TTC549 (cell line): ENCODE measurements at regions not wholly inside any gene's neighbourhood (a gene's known extent, or its start where the extent isn't known, plus 50 kb on each side); places are given as distances from the start of the nearest gene placed in this dataset.
A peak's percentile ranks its signal among the peaks of the same experiment; 100 is the strongest.
"Not testable (repeated sequence)": the region's sequence is repeated elsewhere in the genome, so short reads cannot be mapped to it uniquely, and the experiment has no call there.

Experiments
- FAIRE-seq: peaks from 2 replicates; lab custom pipeline; 2012; peaks lifted over from hg19 to GRCh38; lab: Jason Lieb, UNC

DNA sequence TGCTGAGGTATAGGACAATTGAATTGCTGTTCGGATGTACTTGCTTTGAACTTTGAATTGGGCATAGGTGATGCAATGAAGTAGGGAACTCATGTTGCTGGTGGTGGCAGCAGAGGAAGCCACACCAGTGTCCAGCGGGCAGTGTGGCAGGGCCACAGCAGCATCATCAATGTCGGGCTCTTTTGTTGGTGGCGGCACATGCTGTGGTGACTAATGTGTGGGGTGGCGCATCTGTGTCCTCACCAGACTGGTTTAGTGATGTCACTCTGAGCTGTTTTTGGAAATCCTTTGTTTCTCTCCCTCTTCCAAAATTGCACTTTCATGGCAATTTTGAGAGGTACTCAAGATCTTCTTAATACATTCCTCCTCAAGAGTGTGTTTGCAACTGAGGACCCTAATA, 187.6 kb downstream of the ETNK1 start:
- FAIRE-seq: no peak

DNA sequence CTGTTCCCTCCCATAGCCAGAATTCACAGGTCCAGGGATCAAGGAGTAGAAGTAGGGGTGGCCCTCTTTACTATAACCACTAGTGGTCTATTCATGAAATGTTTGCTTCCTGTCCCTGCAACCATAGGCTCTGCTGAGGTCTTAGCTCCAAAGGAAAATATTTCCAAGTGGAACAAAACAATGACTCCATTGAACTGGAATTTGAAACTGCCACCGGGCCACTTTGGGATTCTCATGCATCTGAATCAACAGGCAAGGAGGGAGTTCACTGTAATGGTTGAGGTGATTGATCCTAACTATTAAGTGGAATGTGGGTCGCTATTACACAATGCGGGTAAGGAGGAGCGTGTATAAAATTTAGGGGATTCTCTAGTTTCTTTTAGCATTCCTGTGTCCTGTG, 197.0 kb downstream of the ETNK1 start:
- no peak for FAIRE-seq

DNA sequence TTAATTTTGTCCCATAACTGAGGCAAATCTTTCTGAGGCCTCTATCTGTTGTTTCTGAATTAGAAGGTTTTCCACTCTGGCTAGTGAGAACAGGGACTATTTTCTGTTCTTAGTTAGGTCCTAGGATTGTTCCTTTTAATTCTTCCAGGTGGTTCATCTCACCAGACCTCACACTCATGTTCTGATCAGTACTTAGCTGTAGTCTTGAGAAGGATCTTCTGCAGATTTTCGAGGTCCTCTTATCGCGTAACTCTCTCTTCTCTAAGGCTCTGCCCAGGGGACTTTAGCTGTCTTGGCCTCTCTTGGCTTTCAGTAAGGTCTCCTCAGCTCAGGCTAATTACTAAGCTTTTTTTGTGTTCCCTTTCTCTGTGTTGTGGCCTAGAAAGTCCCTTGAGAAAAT, 201.1 kb downstream of the ETNK1 start:
- FAIRE-seq: no peak

DNA sequence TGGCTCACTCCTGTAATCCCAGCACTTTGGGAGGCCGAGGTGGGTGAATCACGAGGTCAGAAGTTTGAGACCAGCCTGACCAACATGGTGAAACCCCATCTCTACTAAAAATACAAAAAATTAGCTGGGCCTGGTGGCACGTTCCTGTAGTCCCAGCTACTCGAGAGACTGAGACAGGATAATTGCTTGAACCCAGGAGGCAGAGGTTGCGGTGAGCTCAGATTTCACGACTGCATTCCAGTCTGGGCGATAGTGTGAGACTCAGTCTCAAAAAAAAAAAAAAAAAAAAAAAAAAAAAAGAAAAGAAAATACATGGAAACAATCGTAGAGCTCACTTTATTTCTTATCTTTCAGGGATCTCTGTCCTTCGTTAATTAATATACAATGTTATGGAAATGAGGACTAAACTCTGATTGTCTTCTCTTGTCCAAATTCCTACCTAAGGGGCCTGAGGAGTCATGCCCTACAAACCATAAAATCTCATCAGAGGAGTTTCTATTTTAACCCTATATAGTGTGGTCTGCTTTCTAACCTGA, 201.5 kb downstream of the ETNK1 start:
- not testable (repeated sequence) for FAIRE-seq

DNA sequence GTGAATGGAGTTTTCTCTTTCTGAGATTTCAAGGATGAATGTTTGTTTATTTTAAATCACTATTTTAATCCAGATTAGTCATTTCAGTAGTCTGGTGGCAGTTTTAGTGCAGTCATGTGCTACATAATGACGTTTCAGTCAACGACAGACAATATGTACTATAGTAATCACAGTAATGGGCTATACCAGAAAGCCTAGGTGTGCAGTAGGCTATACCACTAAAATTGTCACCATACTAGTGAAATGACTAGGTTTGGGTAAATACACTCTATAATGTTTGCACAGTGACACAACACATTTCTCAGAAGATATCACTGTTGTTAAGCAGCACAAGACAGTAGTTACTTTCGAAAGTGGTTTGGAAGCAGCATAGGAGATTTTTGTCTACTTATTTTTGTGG, 203.1 kb downstream of the ETNK1 start:
- FAIRE-seq: no peak

DNA sequence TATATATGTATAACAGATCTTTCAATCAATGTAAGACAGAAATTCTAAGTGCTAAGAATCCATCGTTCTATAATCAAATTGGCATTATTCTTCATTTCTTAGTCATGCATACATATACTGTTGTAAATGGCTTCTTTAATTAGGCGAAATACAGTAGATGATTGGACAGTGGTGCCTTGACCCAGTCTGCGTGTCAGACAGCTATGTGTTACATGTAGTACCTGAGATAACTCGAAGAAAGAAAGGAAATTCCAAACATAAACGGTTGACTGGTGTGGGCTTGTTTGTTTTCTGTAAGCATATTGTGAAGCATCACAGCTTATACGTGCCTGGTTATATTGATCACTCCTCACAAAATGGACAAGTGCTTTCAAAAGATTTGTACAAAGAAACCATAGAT, 210.5 kb downstream of the ETNK1 start:
- FAIRE-seq: no peak

DNA sequence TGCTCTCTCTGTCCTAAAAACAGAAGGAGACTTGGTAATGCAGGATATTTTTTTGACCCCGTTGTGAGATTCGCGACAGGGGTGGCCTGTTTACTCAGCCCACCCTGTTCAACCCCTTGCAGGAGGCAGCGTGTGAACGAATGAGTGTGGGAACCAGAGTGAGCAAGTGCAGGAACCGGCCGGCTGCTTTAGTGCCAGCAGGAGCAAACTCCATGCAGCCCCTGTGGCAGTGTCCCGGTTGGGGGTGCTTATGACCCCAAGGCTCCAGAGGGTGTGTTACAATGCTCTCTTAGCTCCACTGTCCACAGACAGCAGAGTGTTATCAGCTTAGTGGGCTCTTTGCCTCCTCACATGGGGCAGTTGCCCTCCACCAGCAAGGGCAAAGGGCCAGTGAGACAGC, 225.2 kb downstream of the ETNK1 start:
- no peak for FAIRE-seq

DNA sequence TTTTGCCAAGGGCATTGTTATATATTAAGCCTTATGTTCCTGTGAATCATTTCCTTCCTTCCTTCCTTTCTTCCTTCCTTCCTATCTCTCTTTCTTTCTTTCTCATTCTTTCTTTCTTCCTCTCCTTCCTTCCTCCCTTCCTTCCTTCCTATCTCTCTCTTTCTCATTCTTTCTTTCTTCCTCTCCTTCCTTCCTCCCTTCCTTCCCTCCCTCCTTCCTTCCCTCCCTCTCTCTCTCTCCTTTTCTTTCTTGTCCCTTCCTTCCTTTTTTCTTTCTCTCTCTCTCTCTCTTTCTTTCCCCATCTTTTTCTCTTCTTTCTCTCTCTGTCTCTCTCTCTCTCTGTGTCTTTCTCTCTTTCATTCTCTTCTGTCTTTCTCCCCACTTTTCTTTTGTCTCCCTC, 226.6 kb downstream of the ETNK1 start:
- FAIRE-seq: no peak

DNA sequence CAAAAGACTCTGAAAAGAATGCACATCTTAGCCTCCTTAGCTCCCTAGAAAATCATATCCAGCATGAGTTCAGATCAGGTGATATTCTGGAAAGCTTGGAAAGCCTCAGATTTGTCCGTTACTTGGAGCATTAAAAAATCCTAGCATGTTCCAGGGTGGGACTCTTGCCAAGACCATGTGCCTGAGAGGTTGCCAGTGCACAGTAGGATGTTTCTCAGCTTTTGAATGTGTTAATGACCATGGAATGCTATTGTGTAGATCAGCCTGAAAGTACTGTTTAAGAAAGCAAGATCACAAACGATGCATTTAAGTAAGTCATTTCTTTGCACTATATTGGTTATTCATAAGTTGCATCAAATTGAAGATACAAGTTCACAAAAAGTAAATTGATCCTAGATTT, 230.5 kb downstream of the ETNK1 start:
- no peak for FAIRE-seq

DNA sequence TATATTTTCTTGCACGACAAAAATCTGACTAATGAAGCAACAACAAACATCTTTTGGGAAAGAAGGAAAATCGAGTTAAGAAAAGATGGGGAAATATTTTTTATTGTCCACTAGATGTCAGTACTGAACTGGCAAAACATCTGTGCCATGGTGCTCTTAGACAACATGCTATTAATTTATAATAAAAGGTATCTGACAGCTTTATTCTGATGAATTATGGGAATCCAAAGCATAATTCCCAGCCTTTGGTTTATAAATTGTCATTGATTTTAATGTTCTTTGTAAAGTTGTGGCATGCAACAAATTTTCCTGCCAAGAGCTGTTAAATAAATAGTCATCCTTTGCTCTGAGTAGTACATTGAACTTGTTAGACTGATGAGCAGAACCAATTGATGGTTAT, 231.2 kb downstream of the ETNK1 start:
- peak; percentile 34 for FAIRE-seq

DNA sequence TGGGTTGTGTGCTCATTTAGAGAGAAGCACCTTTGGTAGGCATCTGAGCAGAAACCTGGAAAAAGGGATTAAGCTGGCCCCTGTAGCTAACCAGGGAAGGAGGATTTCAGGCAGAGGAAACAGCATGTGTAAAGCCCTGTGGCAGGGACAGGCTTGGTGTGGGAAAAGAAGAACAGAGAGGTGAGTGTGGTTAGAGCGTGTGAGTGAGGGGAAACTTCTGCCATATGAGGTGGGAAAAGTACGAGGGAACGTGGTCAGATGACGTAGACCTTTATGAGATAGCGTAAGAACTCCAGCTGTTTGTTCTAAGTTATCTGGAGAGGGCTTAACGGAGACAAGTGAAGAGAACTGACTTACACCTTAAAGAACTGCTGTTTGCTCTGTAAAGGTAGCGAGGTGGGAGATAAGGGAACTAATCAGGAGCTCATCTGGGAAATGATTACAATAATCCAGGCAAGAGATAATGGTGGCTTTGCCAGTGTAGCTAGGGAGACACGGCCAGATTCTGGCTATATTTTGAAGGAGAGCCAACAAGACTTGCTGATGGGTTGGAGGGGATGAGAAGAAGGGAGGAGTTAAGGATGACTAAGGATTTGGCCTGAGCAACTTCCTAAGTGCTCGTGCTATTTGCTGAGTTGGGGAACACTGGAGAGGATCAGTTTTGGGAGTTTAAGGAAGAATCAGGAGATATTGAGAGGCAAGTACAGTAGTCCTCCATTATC, 234.0 kb downstream of the ETNK1 start:
- no peak for FAIRE-seq

DNA sequence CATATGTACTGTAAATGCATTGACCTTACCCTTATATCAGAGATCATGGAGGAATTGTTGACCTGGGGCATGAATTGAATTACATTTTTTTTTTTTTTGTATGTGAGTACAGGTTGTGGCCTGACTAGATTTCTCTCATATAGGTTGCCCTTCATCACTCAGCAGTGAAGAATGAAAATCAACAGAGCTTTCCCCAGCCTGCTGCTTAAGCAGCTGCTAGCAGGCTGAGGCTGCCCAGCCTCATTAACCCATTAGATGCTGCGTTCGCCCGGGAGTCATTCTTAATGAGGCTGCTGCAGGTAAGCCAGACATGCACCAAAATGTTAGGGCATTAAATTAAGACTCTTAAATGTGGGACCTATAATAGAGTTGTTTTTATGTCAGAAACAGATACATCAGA, 236.0 kb downstream of the ETNK1 start:
- FAIRE-seq: no peak

DNA sequence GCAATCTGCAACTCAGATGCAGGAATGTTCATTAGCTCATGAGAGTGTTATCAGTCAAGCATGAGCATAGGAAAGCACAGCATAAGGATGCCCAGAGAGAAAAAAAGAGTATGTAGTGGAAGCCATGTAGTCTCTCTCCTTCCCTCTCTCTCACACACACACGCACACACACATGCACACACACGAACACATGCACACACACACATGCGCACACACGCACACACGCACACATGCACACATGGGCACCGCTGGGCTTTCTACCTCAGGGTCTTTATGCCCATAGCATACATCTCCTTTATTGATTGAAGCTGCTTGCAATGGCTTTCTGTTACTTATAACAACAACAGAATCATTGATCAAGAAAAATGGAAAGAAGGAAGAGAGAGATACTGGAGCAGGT, 240.9 kb downstream of the ETNK1 start:
- FAIRE-seq: no peak

DNA sequence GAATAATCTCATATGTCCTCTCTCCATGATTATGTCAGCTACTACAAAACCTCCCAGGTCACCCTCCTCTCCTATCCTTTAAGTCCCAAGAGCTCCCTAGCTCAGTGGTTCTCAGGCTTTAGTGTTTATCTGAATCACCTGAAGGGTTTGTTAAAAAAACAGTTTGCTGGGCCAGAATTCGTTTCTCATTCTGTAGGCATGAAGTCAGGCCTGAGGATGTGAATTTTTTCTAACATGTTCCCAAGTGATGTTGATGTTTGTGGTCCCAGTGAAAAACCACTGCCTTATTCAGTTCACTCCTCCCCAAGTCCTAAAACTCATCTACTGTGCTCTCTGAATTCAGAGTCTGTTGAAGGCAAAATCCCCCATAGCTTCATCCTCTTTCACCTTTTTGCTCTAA, 241.4 kb downstream of the ETNK1 start:
- no peak for FAIRE-seq

DNA sequence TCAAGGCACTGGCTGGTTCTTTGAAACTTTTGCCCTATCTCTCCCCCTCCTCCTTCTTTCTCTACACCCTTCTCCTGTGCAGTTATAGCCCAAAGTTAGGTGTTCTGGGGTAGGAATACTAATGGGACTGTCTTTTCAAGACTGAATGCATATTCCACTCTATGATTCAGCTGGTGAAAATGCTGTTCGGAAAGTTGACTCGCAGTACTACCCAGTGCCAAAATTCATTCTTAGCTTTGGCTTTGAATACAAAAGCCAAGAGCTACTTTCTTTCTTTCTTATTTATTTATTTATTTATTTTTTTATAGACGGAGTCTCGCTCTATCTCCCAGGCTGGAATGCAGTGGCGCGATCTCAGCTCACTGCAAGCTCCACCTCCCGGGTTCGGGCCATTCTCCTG, 249.2 kb downstream of the ETNK1 start:
- FAIRE-seq: no peak

DNA sequence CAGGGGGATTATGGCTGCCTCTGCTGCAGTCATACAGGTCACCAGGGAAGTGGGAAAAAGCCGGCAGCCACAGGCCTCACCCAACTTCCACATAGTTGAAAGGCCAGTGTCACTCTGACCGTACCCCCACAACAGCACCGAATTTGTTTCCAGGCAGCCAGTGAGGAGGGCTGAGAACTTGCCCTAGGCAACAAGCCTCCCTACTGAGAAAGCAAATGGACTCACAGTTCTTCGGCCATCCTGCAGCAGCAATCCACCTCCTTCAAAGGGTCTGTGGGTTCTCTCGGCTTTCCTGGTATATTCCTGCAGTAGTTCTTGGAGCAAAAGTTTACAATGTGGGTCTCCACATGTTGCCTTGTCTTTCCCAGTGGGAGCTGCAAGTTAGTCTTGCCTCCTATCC, 251.3 kb downstream of the ETNK1 start:
- FAIRE-seq: no peak

DNA sequence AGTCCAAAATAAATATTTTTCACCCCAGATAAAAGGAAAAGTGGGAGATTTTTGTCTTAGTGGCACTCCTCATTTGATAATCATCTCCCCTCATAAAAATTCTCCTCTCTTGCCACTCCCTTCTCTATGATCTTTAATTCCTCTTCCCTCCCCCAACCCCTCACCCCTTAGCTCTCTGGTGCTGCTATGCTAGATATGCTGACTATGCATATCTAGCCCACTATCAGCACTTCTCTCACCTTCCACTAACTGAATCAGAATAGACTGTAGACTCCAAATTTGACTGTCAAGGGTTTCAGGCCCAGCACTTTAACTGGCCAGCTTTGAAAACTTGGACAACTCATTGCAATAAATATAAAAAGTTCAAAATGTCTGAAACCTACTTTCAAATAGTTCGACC, 254.2 kb downstream of the ETNK1 start:
- FAIRE-seq: no peak

DNA sequence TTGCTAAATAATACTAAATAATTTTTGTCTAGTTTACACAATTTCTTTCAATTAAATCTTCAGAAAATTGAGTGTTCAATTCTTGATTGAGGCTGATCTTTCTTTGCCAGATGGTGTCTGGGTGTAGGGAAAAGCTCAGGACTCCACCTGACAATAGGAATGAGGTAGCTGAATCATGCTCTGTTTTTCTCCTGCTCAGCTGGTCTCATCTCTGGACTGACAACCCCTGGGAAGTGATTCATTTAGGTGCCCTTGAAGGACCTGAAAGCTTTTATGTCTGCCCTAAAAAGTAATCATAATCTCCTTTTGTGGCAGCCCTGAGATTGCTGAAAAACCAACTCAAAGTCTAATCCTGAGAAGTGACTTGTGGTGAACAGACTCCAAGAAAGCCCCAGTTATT, 255.4 kb downstream of the ETNK1 start:
- no peak for FAIRE-seq

DNA sequence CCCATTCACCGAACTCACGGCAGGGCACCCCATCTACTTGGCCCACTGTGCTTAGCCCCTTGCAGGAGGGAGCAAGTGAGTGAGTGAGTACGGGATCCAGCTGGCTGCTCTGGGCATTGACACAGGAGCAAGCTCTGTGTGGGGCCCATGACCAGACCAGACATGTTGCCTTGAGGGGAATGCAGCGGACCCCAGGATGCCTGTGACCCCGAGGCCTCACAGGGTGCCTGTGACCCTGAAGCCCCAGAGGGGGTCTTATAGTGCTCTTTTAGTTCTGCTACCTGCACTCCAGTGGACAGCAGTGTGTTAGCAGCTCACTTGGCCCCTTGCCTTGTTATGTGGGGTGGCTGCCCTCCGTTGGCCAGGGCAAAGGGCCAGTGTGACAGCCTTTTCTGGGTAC, 255.8 kb downstream of the ETNK1 start:
- no peak for FAIRE-seq

DNA sequence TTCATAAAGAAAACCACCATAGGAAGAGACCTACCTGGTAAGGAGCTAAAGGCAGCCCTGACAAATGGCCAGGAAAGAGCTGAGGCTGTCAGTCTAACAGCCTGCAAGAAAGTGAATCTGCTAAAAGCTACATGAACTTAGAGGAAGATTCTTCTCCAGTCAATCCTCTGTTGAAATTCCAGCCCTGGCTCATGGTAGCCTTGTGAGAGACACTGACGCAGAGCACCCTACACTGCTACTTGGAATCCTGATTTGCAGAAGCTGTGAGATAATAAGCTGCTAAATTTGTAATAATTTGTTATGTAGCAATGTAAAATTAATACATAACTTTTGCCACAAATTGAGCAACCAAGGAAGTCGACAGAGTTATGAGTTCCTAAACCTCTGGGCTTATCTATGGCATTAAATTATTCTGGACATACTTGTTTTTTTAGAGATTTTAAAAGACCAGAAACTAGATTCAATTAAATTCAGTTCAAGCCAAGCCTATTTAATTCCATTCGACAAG, 257.0 kb downstream of the ETNK1 start:
- FAIRE-seq: no peak

DNA sequence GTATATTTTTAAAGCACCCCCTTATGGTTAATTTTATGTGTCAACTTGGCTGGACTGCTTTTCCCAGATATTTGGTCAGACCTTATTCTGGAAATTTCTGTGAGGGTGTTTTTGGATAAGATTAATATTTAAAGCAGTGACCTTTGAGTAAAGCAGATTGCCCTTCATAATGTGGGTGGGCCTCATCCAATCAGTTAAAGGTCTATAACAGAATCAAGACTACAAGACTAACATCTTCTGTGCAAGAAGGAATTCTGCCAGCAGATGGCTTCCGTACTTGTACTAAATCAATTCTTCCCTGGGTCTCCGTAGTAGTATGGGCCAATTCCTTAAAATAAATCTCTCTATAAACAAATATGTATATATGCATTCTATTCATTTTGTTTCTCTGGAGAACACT, 257.6 kb downstream of the ETNK1 start:
- FAIRE-seq: no peak

DNA sequence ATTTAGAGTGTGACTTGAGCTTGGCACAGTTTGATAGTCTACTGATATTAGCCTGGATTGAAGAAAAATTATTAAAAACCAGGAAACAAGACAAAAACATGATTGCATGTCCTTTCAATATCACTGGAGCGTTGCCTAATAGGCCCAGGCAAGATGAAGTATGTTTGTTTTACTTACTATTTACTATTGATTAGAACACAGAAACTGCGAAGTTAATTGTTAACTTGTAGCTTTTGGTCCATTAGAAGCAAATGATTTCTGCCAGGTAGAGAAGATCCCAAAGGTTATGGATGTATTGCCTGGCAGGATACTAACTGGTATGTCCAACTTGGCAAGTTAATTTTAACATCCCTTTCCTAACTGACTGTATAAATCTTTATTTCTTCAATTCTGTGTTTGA, 268.9 kb downstream of the ETNK1 start:
- no peak for FAIRE-seq

DNA sequence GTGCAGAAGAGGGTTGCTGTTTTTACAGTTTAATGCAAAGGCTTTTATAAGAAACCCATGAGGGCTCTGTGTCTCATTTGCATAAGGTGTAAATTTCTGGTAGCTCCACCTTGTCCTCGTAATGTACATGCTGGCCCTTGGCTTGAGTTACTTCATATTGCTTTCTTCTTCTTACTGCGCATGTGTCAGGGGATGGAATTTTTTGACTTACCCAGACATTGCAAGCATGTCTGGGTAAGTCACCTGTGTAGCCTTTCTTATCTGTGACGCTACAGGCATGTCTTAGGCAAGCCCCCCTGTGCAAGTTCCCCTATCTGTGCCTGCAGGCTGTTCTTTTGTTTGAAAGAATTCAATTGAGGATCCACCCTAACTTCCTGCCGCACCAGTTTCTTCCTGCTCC, 274.2 kb downstream of the ETNK1 start:
- FAIRE-seq: no peak

DNA sequence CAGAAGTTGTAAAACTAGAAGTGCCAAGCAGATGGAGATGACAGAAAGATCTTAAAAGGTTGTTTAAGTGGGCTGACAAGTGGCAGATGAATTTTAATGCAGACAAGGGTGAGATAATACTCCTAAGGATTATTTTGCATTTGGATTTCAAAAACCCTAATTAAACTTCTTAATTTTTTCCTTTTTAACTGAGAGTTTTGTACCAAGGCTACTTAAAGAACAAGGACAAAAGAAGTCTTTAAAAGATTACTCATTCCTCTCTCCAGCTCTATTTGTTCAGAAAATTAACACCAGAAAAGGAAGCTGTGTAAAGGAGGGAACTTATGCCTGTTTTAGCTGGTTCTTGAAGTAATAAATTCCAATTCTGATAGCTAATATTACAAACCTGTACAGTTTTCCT, 275.4 kb downstream of the ETNK1 start:
- FAIRE-seq: no peak

DNA sequence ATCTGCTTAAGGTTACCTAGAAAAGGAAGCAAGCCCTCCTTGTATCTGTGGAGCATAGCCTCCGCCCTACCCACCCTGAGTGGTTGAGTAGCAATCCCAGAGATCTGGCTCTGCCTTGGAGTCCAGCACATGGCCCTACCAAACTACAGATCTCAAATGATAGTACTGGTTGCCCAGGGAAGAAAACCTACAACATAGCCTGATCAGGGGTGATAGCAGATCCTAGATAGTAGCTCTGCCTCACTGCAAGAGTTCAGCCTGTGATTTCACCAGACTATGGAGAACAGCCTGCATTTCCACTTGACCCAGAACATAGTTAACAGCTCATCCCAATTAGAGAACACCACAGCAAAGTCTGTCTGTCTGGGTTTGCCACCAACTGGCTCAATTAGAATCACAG, 279.5 kb downstream of the ETNK1 start:
- no peak for FAIRE-seq
